ENCODE measurements at regions not wholly inside any gene's neighbourhood (a gene's known extent, or its start where the extent isn't known, plus 50 kb on each side); places are given as distances from the start of the nearest gene placed in this dataset.

- TF ChIP-seq CTCF (IDR thresholded peaks at IDR 0.05; ENCODE audit: low read length) (no peak), EZH2 (optimal IDR thresholded peaks at IDR 0.05; ENCODE audit: low read depth, low read length) (no peak)
These were observed 103.8 kb downstream of the UNCX start for GRCh38 chr7:1336509-1336908.
